ENCODE measurements at regions not wholly inside any gene's neighbourhood (a gene's known extent, or its start where the extent isn't known, plus 50 kb on each side); places are given as distances from the start of the nearest gene placed in this dataset.

- no peak for TF ChIP-seq ZNF521 (tag by site-specific recombination; IDR thresholded peaks at IDR 0.05)
- no peak for TF ChIP-seq ZNF114 (tag by site-specific recombination; IDR thresholded peaks at IDR 0.05)
- TF ChIP-seq ZNF626 (tag by site-specific recombination; IDR thresholded peaks at IDR 0.05) = no peak
- TF ChIP-seq ZNF433 (tag by site-specific recombination; IDR thresholded peaks at IDR 0.05; ENCODE audit: low read depth) = no peak
- TF ChIP-seq ZNF221 (tag by site-specific recombination; IDR thresholded peaks at IDR 0.05; ENCODE audit: borderline replicate concordance) = no peak
- TF ChIP-seq ZNF530 (tag by site-specific recombination; IDR thresholded peaks at IDR 0.05; ENCODE audit: low read depth) = no peak
- TF ChIP-seq KLF7 (tag by site-specific recombination; IDR thresholded peaks at IDR 0.05; ENCODE audit: borderline replicate concordance) = no peak
- TF ChIP-seq SP3 (tag by site-specific recombination; IDR thresholded peaks at IDR 0.05) = no peak
- no peak for TF ChIP-seq ZNF112 (tag by site-specific recombination; IDR thresholded peaks at IDR 0.05)
- no peak for TF ChIP-seq PRDM4 (tag by site-specific recombination; IDR thresholded peaks at IDR 0.05)
- no peak for TF ChIP-seq ZNF174 (tag by site-specific recombination; IDR thresholded peaks at IDR 0.05)
- no peak for TF ChIP-seq ZNF555 (tag by site-specific recombination; conservative IDR thresholded peaks at IDR 0.05)
- no peak for TF ChIP-seq ZNF214 (tag by site-specific recombination; IDR thresholded peaks at IDR 0.05; ENCODE audit: borderline replicate concordance)
- no peak for TF ChIP-seq ZBTB26 (tag by site-specific recombination; optimal IDR thresholded peaks at IDR 0.05)
- no peak for TF ChIP-seq ZNF362 (tag by site-specific recombination; IDR thresholded peaks at IDR 0.05)
- ChIA-PET CTCF (no interaction called here), POLR2A (no interaction called here)
- H3K27ac ChIP-seq (ENCODE audit: extremely low read depth, low read depth, low read length) = no peak overlapping the region
- H3K36me3 ChIP-seq (ENCODE audit: control insufficient read depth in 2 of 2, insufficient read depth in 1 of 2, low read length in 2 of 2) = no peaks in the 10 kb centered on the region
- H3K9me3 ChIP-seq (ENCODE audit: control insufficient read depth, insufficient read depth, low read depth, low read length) = no peaks in the 10 kb centered on the region
- H3K4me1 ChIP-seq (ENCODE audit: control insufficient read depth, insufficient read depth, low read length) = no peaks in the 10 kb centered on the region
- H3K4me3 ChIP-seq (ENCODE audit: low read depth, low read length) = no peak overlapping the region
Observed at GRCh38 chr13:104592127-104592526, 1525.9 kb upstream of the SLC10A2 start.

- H3K4me3 ChIP-seq (ENCODE audit: low read depth, low read length) = peak overlapping the region; percentile 18; the same call in 1 of the 2 replicates
- H3K4me1 ChIP-seq (ENCODE audit: control insufficient read depth, insufficient read depth, low read length) = peaks cover 6% of the 10 kb centered on the region; the same call in 1 of the 2 replicates
- ChIA-PET CTCF (interaction anchor here (0.7 kb wide), 1 partner anchor 299 kb away, joined by 3 read pairs; no protein-coding TSS in a partner anchor), POLR2A (no interaction called here)
- H3K27ac ChIP-seq (ENCODE audit: extremely low read depth, low read depth, low read length) = no peak overlapping the region; the same call in 1 of the 2 replicates
- no peak for TF ChIP-seq ZFHX2 (tag by site-specific recombination; conservative IDR thresholded peaks at IDR 0.05)
- no peak for TF ChIP-seq ZNF76 (tag by site-specific recombination; IDR thresholded peaks at IDR 0.05; ENCODE audit: borderline replicate concordance, low read depth)
- TF ChIP-seq ZNF24 (tag by site-specific recombination; IDR thresholded peaks at IDR 0.05) = no peak
- TF ChIP-seq ZNF585B (tag by site-specific recombination; IDR thresholded peaks at IDR 0.05) = no peak
- no peak for TF ChIP-seq ZBTB10 (tag by site-specific recombination; IDR thresholded peaks at IDR 0.05)
- TF ChIP-seq ZNF596 (tag by site-specific recombination; IDR thresholded peaks at IDR 0.05) = no peak
- TF ChIP-seq EGR2 (tag by site-specific recombination; IDR thresholded peaks at IDR 0.05; ENCODE audit: low read depth) = no peak
- TF ChIP-seq ZNF768 (tag by site-specific recombination; IDR thresholded peaks at IDR 0.05) = no peak
- TF ChIP-seq ZNF514 (tag by site-specific recombination; IDR thresholded peaks at IDR 0.05) = no peak
- TF ChIP-seq PBX3 (CRISPR knock-in tag; IDR thresholded peaks at IDR 0.05) = no peak
- no peaks in the 10 kb centered on the region for H3K36me3 ChIP-seq (ENCODE audit: control insufficient read depth in 2 of 2, insufficient read depth in 1 of 2, low read length in 2 of 2)
- no peaks in the 10 kb centered on the region for H3K9me3 ChIP-seq (ENCODE audit: control insufficient read depth, insufficient read depth, low read depth, low read length)
Observed at GRCh38 chr13:104586051-104586746, 1520.0 kb upstream of the SLC10A2 start.
